ENCODE measurements at regions not wholly inside any gene's neighbourhood (a gene's known extent, or its start where the extent isn't known, plus 50 kb on each side); places are given as distances from the start of the nearest gene placed in this dataset.
"Not testable (repeated sequence)": the region's sequence is repeated elsewhere in the genome, so short reads cannot be mapped to it uniquely, and the experiment has no call there.

GRCh38 chrX:40984962-40985361 is 100.3 kb upstream of the USP9X start:
- ATAC-seq (ENCODE audit: insufficient read depth, low read depth) (no peak), DNase-seq (no peak)
- no peaks in the 10 kb centered on the region for H3K27me3 ChIP-seq (ENCODE audit: insufficient read depth, low read length, poor library complexity)
- H2AFZ ChIP-seq (ENCODE audit: low read depth, low read length) = no peak overlapping the region
- H3K36me3 ChIP-seq (ENCODE audit: insufficient read depth, low read length) = no peaks in the 10 kb centered on the region
- H3K27ac ChIP-seq (ENCODE audit: low read length) = no peak overlapping the region
- H3K4me3 ChIP-seq (ENCODE audit: low read depth in 1 of 2, low read length in 2 of 2) = no peak overlapping the region
- no peaks in the 10 kb centered on the region for H3K79me2 ChIP-seq (ENCODE audit: insufficient read depth, low read length)
- no peak overlapping the region for H3K4me2 ChIP-seq (ENCODE audit: insufficient read depth, low read length)
- TF ChIP-seq EZH2 (IDR thresholded peaks at IDR 0.05; ENCODE audit: borderline replicate concordance, low read depth, low read length, severe bottlenecking) (no peak), CTCF (IDR thresholded peaks at IDR 0.05; ENCODE audit: borderline replicate concordance, extremely low read depth, low read length, poor library complexity, severe bottlenecking) (no peak)
- H3K9me3 ChIP-seq (ENCODE audit: insufficient read depth, low read length, severe bottlenecking) = no peaks in the 10 kb centered on the region
- no peaks in the 10 kb centered on the region for H3K4me1 ChIP-seq (ENCODE audit: insufficient read depth, low read length)
- no peak overlapping the region for H3K9ac ChIP-seq (ENCODE audit: low read depth, low read length)
- no peaks in the 10 kb centered on the region for H4K20me1 ChIP-seq (ENCODE audit: insufficient read depth, low read length)

GRCh38 chrX:40987413-40987812 is 97.8 kb upstream of the USP9X start:
- Histone ChIP-seq H3K9me3 (ENCODE audit: insufficient read depth, low read length, severe bottlenecking) (no peaks in the 10 kb centered on the region), H3K4me1 (ENCODE audit: insufficient read depth, low read length) (no peaks in the 10 kb centered on the region), H3K36me3 (ENCODE audit: insufficient read depth, low read length) (no peaks in the 10 kb centered on the region), H3K27ac (ENCODE audit: low read length) (no peak overlapping the region), H4K20me1 (ENCODE audit: insufficient read depth, low read length) (no peaks in the 10 kb centered on the region), H3K27me3 (ENCODE audit: insufficient read depth, low read length, poor library complexity) (no peaks in the 10 kb centered on the region), H3K4me3 (ENCODE audit: low read depth in 1 of 2, low read length in 2 of 2) (no peak overlapping the region), H3K9ac (ENCODE audit: low read depth, low read length) (no peak overlapping the region), H3K79me2 (ENCODE audit: insufficient read depth, low read length) (no peaks in the 10 kb centered on the region), H3K4me2 (ENCODE audit: insufficient read depth, low read length) (no peak overlapping the region), H2AFZ (ENCODE audit: low read depth, low read length) (no peak overlapping the region)
- DNase-seq = no peak
- no peak for ATAC-seq (ENCODE audit: insufficient read depth, low read depth)
- TF ChIP-seq EZH2 (IDR thresholded peaks at IDR 0.05; ENCODE audit: borderline replicate concordance, low read depth, low read length, severe bottlenecking) = no peak

- no peak for ATAC-seq (ENCODE audit: insufficient read depth, low read depth)
- TF ChIP-seq CTCF (IDR thresholded peaks at IDR 0.05; ENCODE audit: borderline replicate concordance, extremely low read depth, low read length, poor library complexity, severe bottlenecking) (no peak), EZH2 (IDR thresholded peaks at IDR 0.05; ENCODE audit: borderline replicate concordance, low read depth, low read length, severe bottlenecking) (no peak)
These were observed 97.1 kb upstream of the USP9X start for GRCh38 chrX:40988100-40988499.

GRCh38 chrX:40993395-40993794 is 91.8 kb upstream of the USP9X start:
- H3K9ac ChIP-seq (ENCODE audit: low read depth, low read length); H4K20me1 ChIP-seq (ENCODE audit: insufficient read depth, low read length); H3K9me3 ChIP-seq (ENCODE audit: insufficient read depth, low read length, severe bottlenecking); ATAC-seq (ENCODE audit: insufficient read depth, low read depth); H2AFZ ChIP-seq (ENCODE audit: low read depth, low read length); H3K27ac ChIP-seq (ENCODE audit: low read length); H3K36me3 ChIP-seq (ENCODE audit: insufficient read depth, low read length); H3K4me1 ChIP-seq (ENCODE audit: insufficient read depth, low read length); H3K27me3 ChIP-seq (ENCODE audit: insufficient read depth, low read length, poor library complexity); H3K4me3 ChIP-seq (ENCODE audit: low read depth in 1 of 2, low read length in 2 of 2); H3K79me2 ChIP-seq (ENCODE audit: insufficient read depth, low read length); H3K4me2 ChIP-seq (ENCODE audit: insufficient read depth, low read length); DNase-seq: not testable (repeated sequence)

More at GRCh38 chrX:40988100-40988499, 97.1 kb upstream of the USP9X start:
- no peak for DNase-seq
- Histone ChIP-seq H2AFZ (ENCODE audit: low read depth, low read length) (no peak overlapping the region), H3K79me2 (ENCODE audit: insufficient read depth, low read length) (no peaks in the 10 kb centered on the region), H3K36me3 (ENCODE audit: insufficient read depth, low read length) (no peaks in the 10 kb centered on the region), H3K4me3 (ENCODE audit: low read depth in 1 of 2, low read length in 2 of 2) (no peak overlapping the region), H3K4me2 (ENCODE audit: insufficient read depth, low read length) (no peak overlapping the region), H3K27me3 (ENCODE audit: insufficient read depth, low read length, poor library complexity) (no peaks in the 10 kb centered on the region), H3K9me3 (ENCODE audit: insufficient read depth, low read length, severe bottlenecking) (no peaks in the 10 kb centered on the region), H3K27ac (ENCODE audit: low read length) (no peak overlapping the region), H3K4me1 (ENCODE audit: insufficient read depth, low read length) (no peaks in the 10 kb centered on the region), H4K20me1 (ENCODE audit: insufficient read depth, low read length) (no peaks in the 10 kb centered on the region), H3K9ac (ENCODE audit: low read depth, low read length) (no peak overlapping the region)
